H9 (cell line): ENCODE measurements at regions not wholly inside any gene's neighbourhood (a gene's known extent, or its start where the extent isn't known, plus 50 kb on each side); places are given as distances from the start of the nearest gene placed in this dataset.

Source experiments
- DNase-seq: peaks from one replicate; pipeline ENCODE4 v3.0.0-alpha.2; 2017
- H2AFZ ChIP-seq: one replicate; pipeline ENCODE4 v1.6.1; 2013; ENCODE audit warnings: mild to moderate bottlenecking, low read length, control low read depth, moderate library complexity
- H2AK5ac ChIP-seq: 2 replicates; pipeline ENCODE4 v1.6.1; 2013; ENCODE audit warnings: low read length, control low read depth, mixed read lengths; ENCODE audit not compliant: insufficient read length
- H2BK120ac ChIP-seq: one replicate; pipeline ENCODE4 v1.6.1; 2013; ENCODE audit warnings: low read depth, mild to moderate bottlenecking, low read length, control low read depth, inconsistent platforms; ENCODE audit not compliant: poor library complexity, severe bottlenecking
- H2BK12ac ChIP-seq: 2 replicates; pipeline ENCODE4 v1.6.1; 2013; ENCODE audit warnings: low read length, control low read depth, mixed read lengths, low read depth; ENCODE audit not compliant: insufficient read length
- H2BK15ac ChIP-seq: 2 replicates; pipeline ENCODE4 v1.6.1; 2013; ENCODE audit warnings: low read depth, low read length, control low read depth
- H2BK20ac ChIP-seq: one replicate; pipeline ENCODE4 v1.6.1; 2013; ENCODE audit warnings: low read depth, mild to moderate bottlenecking, low read length, control low read depth, inconsistent platforms; ENCODE audit not compliant: poor library complexity, severe bottlenecking
- H2BK5ac ChIP-seq: 2 replicates; pipeline ENCODE4 v1.6.1; 2013; ENCODE audit warnings: low read length, control low read depth, mixed read lengths; ENCODE audit not compliant: insufficient read length
- H3K14ac ChIP-seq: 2 replicates; pipeline ENCODE4 v1.6.1; 2013; ENCODE audit warnings: low read length, control low read depth; ENCODE audit not compliant: insufficient read depth
- H3K18ac ChIP-seq: 2 replicates; pipeline ENCODE4 v1.6.1; 2013; ENCODE audit warnings: low read depth, mild to moderate bottlenecking, mixed read lengths, low read length, control low read depth; ENCODE audit not compliant: insufficient read length
- H3K23ac ChIP-seq: 2 replicates; pipeline ENCODE4 v1.6.1; 2013; ENCODE audit warnings: low read length, control low read depth, mixed read lengths, low read depth; ENCODE audit not compliant: insufficient read length
- H3K23me2 ChIP-seq: 2 replicates; pipeline ENCODE4 v1.6.1; 2013; ENCODE audit warnings: low read depth, mild to moderate bottlenecking, mixed read lengths, low read length, control low read depth; ENCODE audit not compliant: insufficient read length, poor library complexity, severe bottlenecking
- H3K27ac ChIP-seq: 2 replicates; pipeline ENCODE4 v1.5.1; 2013; ENCODE audit warnings: low read length, control low read depth, mixed read lengths, low read depth; ENCODE audit not compliant: insufficient read length
- H3K27me3 ChIP-seq: 2 replicates; pipeline ENCODE4 v1.6.1; 2013; ENCODE audit warnings: low read length, control low read depth, inconsistent platforms; ENCODE audit not compliant: insufficient read depth
- H3K4ac ChIP-seq: 2 replicates; pipeline ENCODE4 v1.6.1; 2013; ENCODE audit warnings: low read depth, mild to moderate bottlenecking, control low read depth, inconsistent platforms, low read length, moderate library complexity
- H3K4me1 ChIP-seq: 2 replicates; pipeline ENCODE4 v1.6.1; 2013; ENCODE audit warnings: low read length, control low read depth, inconsistent platforms; ENCODE audit not compliant: insufficient read depth
- H3K4me2 ChIP-seq: 2 replicates; pipeline ENCODE4 v1.6.1; 2013; ENCODE audit warnings: low read length, control low read depth, mixed read lengths; ENCODE audit not compliant: insufficient read length, insufficient read depth
- H3K56ac ChIP-seq: 2 replicates; pipeline ENCODE4 v1.6.1; 2013; ENCODE audit warnings: low read depth, mild to moderate bottlenecking, mixed read lengths, low read length, control low read depth; ENCODE audit not compliant: insufficient read length
- H3K79me1 ChIP-seq: 2 replicates; pipeline ENCODE4 v1.6.1; 2013; ENCODE audit warnings: low read depth, mild to moderate bottlenecking, moderate library complexity, low read length, control low read depth, inconsistent platforms; ENCODE audit not compliant: insufficient read depth, poor library complexity, severe bottlenecking
- H3K79me2 ChIP-seq: 2 replicates; pipeline ENCODE4 v1.6.1; 2013; ENCODE audit warnings: low read length, control low read depth, inconsistent platforms; ENCODE audit not compliant: insufficient read depth
- H3K9ac ChIP-seq: 2 replicates; pipeline ENCODE4 v1.6.1; 2013; ENCODE audit warnings: low read length, control low read depth, mixed read lengths; ENCODE audit not compliant: insufficient read length; ENCODE audit errors: extremely low read depth
- H3K9me3 ChIP-seq: one replicate; pipeline ENCODE4 v1.6.1; 2013; ENCODE audit warnings: low read depth, low read length, inconsistent platforms; ENCODE audit not compliant: control insufficient read depth
- H3T11ph ChIP-seq: one replicate; pipeline ENCODE4 v1.6.1; 2013; ENCODE audit warnings: mild to moderate bottlenecking, low read length, control low read depth, inconsistent platforms
- H4K20me1 ChIP-seq: one replicate; pipeline ENCODE4 v1.6.1; 2013; ENCODE audit not compliant: control insufficient read depth, insufficient read length, insufficient read depth
- H4K5ac ChIP-seq: 2 replicates; pipeline ENCODE4 v1.6.1; 2013; ENCODE audit warnings: low read depth, mild to moderate bottlenecking, mixed read lengths, low read length, control low read depth; ENCODE audit not compliant: insufficient read length
- H4K8ac ChIP-seq: replicated peaks from 2 replicates; pipeline ENCODE4 v1.6.1; 2013; ENCODE audit warnings: low read length, control low read depth, mixed read lengths, low read depth; ENCODE audit not compliant: insufficient read length
- H4K91ac ChIP-seq: 2 replicates; pipeline ENCODE4 v1.6.1; 2013; ENCODE audit warnings: low read depth, mild to moderate bottlenecking, moderate library complexity, mixed read lengths, low read length, control low read depth; ENCODE audit not compliant: insufficient read length
- H3K27ac Mint-ChIP-seq, 3 experiments: 2 replicates in 2 of 3; 3 replicates in 1 of 3; pipeline ENCODE4 v1.8.0; 2020 to 2021; ENCODE audit warnings: mixed read lengths in 3 of 3, mild to moderate bottlenecking in 1 of 3, moderate library complexity in 1 of 3
- H3K27me3 Mint-ChIP-seq: 2 replicates; pipeline ENCODE4 v1.8.0; 2021; ENCODE audit warnings: low read depth, mild to moderate bottlenecking, moderate library complexity, mixed read lengths
- H3K36me3 Mint-ChIP-seq, 3 experiments: 2 replicates in 2 of 3; 3 replicates in 1 of 3; pipeline ENCODE4 v1.8.0; 2020 to 2021; ENCODE audit warnings: low read depth in 3 of 3, mixed read lengths in 3 of 3; ENCODE audit not compliant: insufficient read depth in 1 of 3
- H3K4me1 Mint-ChIP-seq, 2 experiments: 2 replicates each; pipeline ENCODE4 v1.8.0; 2020; ENCODE audit warnings: mixed read lengths in 2 of 2
- H3K4me3 Mint-ChIP-seq, 2 experiments: 2 replicates in 1 of 2; 3 replicates in 1 of 2; pipeline ENCODE4 v1.8.0; 2020 to 2021; ENCODE audit warnings: mild to moderate bottlenecking in 2 of 2, mixed read lengths in 2 of 2, moderate library complexity in 1 of 2
- H3K9me3 Mint-ChIP-seq, 2 experiments: 2 replicates in 1 of 2; 3 replicates in 1 of 2; pipeline ENCODE4 v1.8.0; 2020; ENCODE audit warnings: mild to moderate bottlenecking in 2 of 2, mixed read lengths in 2 of 2, moderate library complexity in 1 of 2
- WGBS: extraction: QIAGEN DNeasy Blood & Tissue Kit; methylation state at CpG from one replicate; pipeline ENCODE4 v1.1.7; 2013; ENCODE audit warnings: missing lambda C conversion rate, low lambda C conversion rate, mixed read lengths; ENCODE audit not compliant: insufficient read length; ENCODE audit errors: extremely low coverage; 5-methylcytosine and 5-hydroxymethylcytosine counted together
- TF ChIP-seq, protein P1 (sequence below): fragments of 200-600 bp; sonication (generic); conservative IDR thresholded peaks from 3 replicates; pipeline ENCODE4 v1.8.0; 2021; ENCODE audit warnings: antibody characterized with exemption, mild to moderate bottlenecking

DNA sequence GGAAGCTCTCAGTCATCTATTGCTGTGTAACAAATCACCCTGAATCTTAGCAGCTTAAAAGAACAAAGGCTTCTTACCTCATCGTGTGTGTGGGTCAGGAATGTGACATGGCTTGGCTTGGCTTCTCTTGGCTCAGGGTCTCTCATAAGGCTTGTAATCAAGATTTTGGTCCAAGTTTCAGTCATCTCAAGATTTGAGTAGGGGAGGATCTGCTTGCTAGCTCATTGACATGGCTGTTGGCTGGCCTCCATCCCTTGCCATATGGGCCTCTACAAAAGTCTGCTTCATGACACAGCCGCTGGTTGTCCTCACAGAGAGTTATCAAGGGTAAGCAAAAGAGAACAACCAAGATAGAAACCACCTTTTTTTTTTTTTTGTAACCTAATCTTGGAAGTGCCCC is 207.7 kb downstream of the PTPRC start:
- Histone ChIP-seq H3K56ac (no peak overlapping the region), H3K23me2 (no peaks in the 10 kb centered on the region), H4K5ac (no peak overlapping the region), H2BK120ac (no peak overlapping the region), H3K4me2 (no peak overlapping the region), H3K4me1 (no peaks in the 10 kb centered on the region), H2BK15ac (no peak overlapping the region), H3K79me2 (no peaks in the 10 kb centered on the region), H3K23ac (no peak overlapping the region), H2AK5ac (no peak overlapping the region), H2BK20ac (no peak overlapping the region), H3K79me1 (no peaks in the 10 kb centered on the region), H3K27me3 (no peaks in the 10 kb centered on the region), H4K8ac (no peak overlapping the region), H3K18ac (no peak overlapping the region), H2AFZ (no peak overlapping the region), H2BK5ac (no peak overlapping the region), H4K20me1 (no peaks in the 10 kb centered on the region), H3K27ac (no peak overlapping the region), H3K4ac (no peak overlapping the region), H3K9me3 (no peaks in the 10 kb centered on the region), H2BK12ac (no peak overlapping the region), H3K14ac (no peak overlapping the region), H3K9ac (no peak overlapping the region), H3T11ph (no peak overlapping the region), H4K91ac (no peak overlapping the region)
- H3K27me3 Mint-ChIP-seq = no peaks in the 10 kb centered on the region
- no CpG with 5 or more reads among the region's 2 CpGs for WGBS
- TF ChIP-seq, protein P1, sequence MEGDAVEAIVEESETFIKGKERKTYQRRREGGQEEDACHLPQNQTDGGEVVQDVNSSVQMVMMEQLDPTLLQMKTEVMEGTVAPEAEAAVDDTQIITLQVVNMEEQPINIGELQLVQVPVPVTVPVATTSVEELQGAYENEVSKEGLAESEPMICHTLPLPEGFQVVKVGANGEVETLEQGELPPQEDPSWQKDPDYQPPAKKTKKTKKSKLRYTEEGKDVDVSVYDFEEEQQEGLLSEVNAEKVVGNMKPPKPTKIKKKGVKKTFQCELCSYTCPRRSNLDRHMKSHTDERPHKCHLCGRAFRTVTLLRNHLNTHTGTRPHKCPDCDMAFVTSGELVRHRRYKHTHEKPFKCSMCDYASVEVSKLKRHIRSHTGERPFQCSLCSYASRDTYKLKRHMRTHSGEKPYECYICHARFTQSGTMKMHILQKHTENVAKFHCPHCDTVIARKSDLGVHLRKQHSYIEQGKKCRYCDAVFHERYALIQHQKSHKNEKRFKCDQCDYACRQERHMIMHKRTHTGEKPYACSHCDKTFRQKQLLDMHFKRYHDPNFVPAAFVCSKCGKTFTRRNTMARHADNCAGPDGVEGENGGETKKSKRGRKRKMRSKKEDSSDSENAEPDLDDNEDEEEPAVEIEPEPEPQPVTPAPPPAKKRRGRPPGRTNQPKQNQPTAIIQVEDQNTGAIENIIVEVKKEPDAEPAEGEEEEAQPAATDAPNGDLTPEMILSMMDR = no peak
- H3K9me3 Mint-ChIP-seq = no peaks in the 10 kb centered on the region; a peak in 1 of 5 replicates
- no peak for DNase-seq
- H3K4me3 Mint-ChIP-seq = no peak overlapping the region
- no peak overlapping the region for H3K27ac Mint-ChIP-seq
- H3K4me1 Mint-ChIP-seq = no peaks in the 10 kb centered on the region
- H3K36me3 Mint-ChIP-seq = no peaks in the 10 kb centered on the region
